SU-DHL-6 (cell line): ENCODE measurements at regions not wholly inside any gene's neighbourhood (a gene's known extent, or its start where the extent isn't known, plus 50 kb on each side); places are given as distances from the start of the nearest gene placed in this dataset.

ENCODE experiments used
- CTCF ChIP-seq: fragments of 200-600 bp; sonication (generic); IDR thresholded peaks from one replicate; pipeline ENCODE4 v1.5.1; 2017; ENCODE audit warnings: antibody characterized with exemption, mild to moderate bottlenecking, low read length, moderate library complexity; ENCODE audit not compliant: insufficient read depth, poor library complexity, severe bottlenecking
- EZH2phosphoT487 ChIP-seq: fragments of 200-600 bp; sonication (generic), shearing (Covaris generic); conservative IDR thresholded peaks from 2 replicates; pipeline ENCODE4 v1.6.1; 2018; ENCODE audit warnings: mild to moderate bottlenecking, antibody characterized with exemption, low read length, moderate library complexity, mixed read lengths

GRCh38 chr21:43322805-43323204, 104.1 kb downstream of the SIK1 start:
- TF ChIP-seq CTCF (no peak), EZH2phosphoT487 (no peak)
